HepG2 (cell line): ENCODE measurements at regions not wholly inside any gene's neighbourhood (a gene's known extent, or its start where the extent isn't known, plus 50 kb on each side); places are given as distances from the start of the nearest gene placed in this dataset.

ENCODE experiments used
- ERF ChIP-seq: IDR thresholded peaks from 2 replicates; pipeline ENCODE4 v1.6.1; 2018; ENCODE audit warnings: missing biosample characterization, missing genetic modification reagents
- IRX3 ChIP-seq: sonication (generic); formaldehyde crosslinking; IDR thresholded peaks from 2 replicates; pipeline ENCODE4 v1.8.1; 2023; ENCODE audit warnings: mild to moderate bottlenecking, low read depth, missing genetic modification reagents, borderline replicate concordance
- JUN ChIP-seq: sonication (generic); formaldehyde crosslinking; IDR thresholded peaks from 2 replicates; pipeline ENCODE4 v1.4.0; 2020; ENCODE audit warnings: mild to moderate bottlenecking, missing genetic modification reagents
- PHF21A ChIP-seq: sonication (generic); formaldehyde crosslinking; IDR thresholded peaks from 2 replicates; pipeline ENCODE4 v1.5.0; 2020; ENCODE audit warnings: mild to moderate bottlenecking, missing genetic modification reagents
- RBFOX2 ChIP-seq: fragments of 200-400 bp; formaldehyde crosslinking; IDR thresholded peaks from 2 replicates; pipeline ENCODE4 v1.6.1; 2017; ENCODE audit warnings: low read depth, mild to moderate bottlenecking, low read length
- REST ChIP-seq, 2 experiments: IDR thresholded peaks; 2 replicates each; pipeline ENCODE4 v1.6.1; 2011 to 2012; ENCODE audit warnings: low read length in 2 of 2, borderline replicate concordance in 1 of 2, low read depth in 1 of 2, mild to moderate bottlenecking in 1 of 2, moderate library complexity in 1 of 2
- TBX3 ChIP-seq: fragments of 450-650 bp; IDR thresholded peaks from 2 replicates; pipeline ENCODE4 v1.6.1; 2017; ENCODE audit warnings: antibody characterized with exemption, mild to moderate bottlenecking, inconsistent platforms, borderline replicate concordance
- ZFAT ChIP-seq: sonication (generic); formaldehyde crosslinking; conservative IDR thresholded peaks from 2 replicates; pipeline ENCODE4 v1.8.1; 2023; ENCODE audit warnings: missing genetic modification reagents, inconsistent platforms
- ZHX2 ChIP-seq, 2 experiments: sonication (generic) in 1 of 2; formaldehyde crosslinking in 1 of 2; IDR thresholded peaks; 2 replicates each; pipeline versions ENCODE4 v1.6.1 to v1.9.0; 2014 to 2022; ENCODE audit warnings: antibody characterized with exemption in 1 of 2, borderline replicate concordance in 1 of 2, inconsistent platforms in 1 of 2, low read depth in 1 of 2, missing genetic modification reagents in 1 of 2
- ZNF335 ChIP-seq: sonication (generic); formaldehyde crosslinking; IDR thresholded peaks from 2 replicates; pipeline ENCODE4 v1.4.0; 2020; ENCODE audit warnings: missing genetic modification reagents
- ZNF549 ChIP-seq: sonication (generic); formaldehyde crosslinking; IDR thresholded peaks from 2 replicates; pipeline ENCODE4 v1.5.0; 2020; ENCODE audit warnings: missing genetic modification reagents
- TF ChIP-seq, protein P1 (sequence below): sonication (generic); formaldehyde crosslinking; IDR thresholded peaks from 2 replicates; pipeline ENCODE4 v1.4.0; 2020; ENCODE audit warnings: missing genetic modification reagents
- TF ChIP-seq, protein P2 (sequence below): conservative IDR thresholded peaks from 2 replicates; pipeline ENCODE4 v1.6.1; 2018; ENCODE audit warnings: missing genetic modification reagents
- TF ChIP-seq, protein P3 (sequence below): IDR thresholded peaks from 2 replicates; pipeline ENCODE4 v1.6.1; 2016; ENCODE audit warnings: low read depth, borderline replicate concordance

DNA sequence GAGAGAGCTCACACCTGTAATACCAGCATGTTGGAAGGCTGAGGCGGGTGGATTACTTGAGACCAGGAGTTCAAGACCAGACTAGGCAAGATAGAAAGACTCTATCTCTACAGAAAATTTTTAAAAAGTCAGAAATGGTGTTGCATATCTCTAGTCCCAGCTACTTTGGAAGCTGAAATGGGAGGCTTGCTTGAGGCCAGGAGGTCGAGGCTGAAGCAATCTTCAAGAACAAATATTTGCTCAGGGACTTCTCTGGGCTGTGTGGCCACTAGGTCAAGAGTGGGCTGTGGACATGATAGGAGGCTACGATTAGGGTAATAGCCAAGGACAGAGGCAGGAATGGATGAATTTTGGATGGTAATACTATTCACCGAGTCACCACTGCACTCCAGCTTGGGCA is 135.8 kb upstream of the PEG3 start (continued):
- TF ChIP-seq ZHX2 (IDR thresholded peaks at IDR 0.05; ENCODE audit: low read depth) (no peak), ZHX2 (CRISPR knock-in tag; IDR thresholded peaks at IDR 0.05; ENCODE audit: borderline replicate concordance) (no peak), REST (IDR thresholded peaks at IDR 0.05; ENCODE audit: borderline replicate concordance in 1 of 2, low read depth in 1 of 2, low read length in 2 of 2) (peak in 1 of 2 experiments; percentile 31; a peak in 1 of 4 replicates), ZFAT (CRISPR knock-in tag) (no peak), ZNF549 (CRISPR knock-in tag) (no peak), ZNF335 (CRISPR knock-in tag) (no peak), PHF21A (CRISPR knock-in tag) (peak; percentile 52; the same call in 1 of the 2 replicates), TBX3 (no peak), ERF (CRISPR knock-in tag) (no peak), RBFOX2 (no peak), IRX3 (CRISPR knock-in tag) (no peak), JUN (CRISPR knock-in tag) (no peak)
- TF ChIP-seq, protein P1, sequence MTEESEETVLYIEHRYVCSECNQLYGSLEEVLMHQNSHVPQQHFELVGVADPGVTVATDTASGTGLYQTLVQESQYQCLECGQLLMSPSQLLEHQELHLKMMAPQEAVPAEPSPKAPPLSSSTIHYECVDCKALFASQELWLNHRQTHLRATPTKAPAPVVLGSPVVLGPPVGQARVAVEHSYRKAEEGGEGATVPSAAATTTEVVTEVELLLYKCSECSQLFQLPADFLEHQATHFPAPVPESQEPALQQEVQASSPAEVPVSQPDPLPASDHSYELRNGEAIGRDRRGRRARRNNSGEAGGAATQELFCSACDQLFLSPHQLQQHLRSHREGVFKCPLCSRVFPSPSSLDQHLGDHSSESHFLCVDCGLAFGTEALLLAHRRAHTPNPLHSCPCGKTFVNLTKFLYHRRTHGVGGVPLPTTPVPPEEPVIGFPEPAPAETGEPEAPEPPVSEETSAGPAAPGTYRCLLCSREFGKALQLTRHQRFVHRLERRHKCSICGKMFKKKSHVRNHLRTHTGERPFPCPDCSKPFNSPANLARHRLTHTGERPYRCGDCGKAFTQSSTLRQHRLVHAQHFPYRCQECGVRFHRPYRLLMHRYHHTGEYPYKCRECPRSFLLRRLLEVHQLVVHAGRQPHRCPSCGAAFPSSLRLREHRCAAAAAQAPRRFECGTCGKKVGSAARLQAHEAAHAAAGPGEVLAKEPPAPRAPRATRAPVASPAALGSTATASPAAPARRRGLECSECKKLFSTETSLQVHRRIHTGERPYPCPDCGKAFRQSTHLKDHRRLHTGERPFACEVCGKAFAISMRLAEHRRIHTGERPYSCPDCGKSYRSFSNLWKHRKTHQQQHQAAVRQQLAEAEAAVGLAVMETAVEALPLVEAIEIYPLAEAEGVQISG (CRISPR knock-in tag) = peak; percentile 37; the same call in 1 of the 2 replicates
- TF ChIP-seq, protein P2, sequence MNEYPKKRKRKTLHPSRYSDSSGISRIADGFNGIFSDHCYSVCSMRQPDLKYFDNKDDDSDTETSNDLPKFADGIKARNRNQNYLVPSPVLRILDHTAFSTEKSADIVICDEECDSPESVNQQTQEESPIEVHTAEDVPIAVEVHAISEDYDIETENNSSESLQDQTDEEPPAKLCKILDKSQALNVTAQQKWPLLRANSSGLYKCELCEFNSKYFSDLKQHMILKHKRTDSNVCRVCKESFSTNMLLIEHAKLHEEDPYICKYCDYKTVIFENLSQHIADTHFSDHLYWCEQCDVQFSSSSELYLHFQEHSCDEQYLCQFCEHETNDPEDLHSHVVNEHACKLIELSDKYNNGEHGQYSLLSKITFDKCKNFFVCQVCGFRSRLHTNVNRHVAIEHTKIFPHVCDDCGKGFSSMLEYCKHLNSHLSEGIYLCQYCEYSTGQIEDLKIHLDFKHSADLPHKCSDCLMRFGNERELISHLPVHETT (CRISPR knock-in tag) = no peak
- TF ChIP-seq, protein P3, sequence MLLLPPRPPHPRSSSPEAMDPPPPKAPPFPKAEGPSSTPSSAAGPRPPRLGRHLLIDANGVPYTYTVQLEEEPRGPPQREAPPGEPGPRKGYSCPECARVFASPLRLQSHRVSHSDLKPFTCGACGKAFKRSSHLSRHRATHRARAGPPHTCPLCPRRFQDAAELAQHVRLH = peak; percentile 17; the same call in 1 of the 2 replicates
